ENCODE measurements at regions not wholly inside any gene's neighbourhood (a gene's known extent, or its start where the extent isn't known, plus 50 kb on each side); places are given as distances from the start of the nearest gene placed in this dataset.

- TF ChIP-seq CTCF (IDR thresholded peaks at IDR 0.05; ENCODE audit: insufficient read depth, low read depth, low read length), result no peak
These were observed 80.6 kb upstream of the NKD1 start for GRCh38 chr16:50467559-50467942.

DNA sequence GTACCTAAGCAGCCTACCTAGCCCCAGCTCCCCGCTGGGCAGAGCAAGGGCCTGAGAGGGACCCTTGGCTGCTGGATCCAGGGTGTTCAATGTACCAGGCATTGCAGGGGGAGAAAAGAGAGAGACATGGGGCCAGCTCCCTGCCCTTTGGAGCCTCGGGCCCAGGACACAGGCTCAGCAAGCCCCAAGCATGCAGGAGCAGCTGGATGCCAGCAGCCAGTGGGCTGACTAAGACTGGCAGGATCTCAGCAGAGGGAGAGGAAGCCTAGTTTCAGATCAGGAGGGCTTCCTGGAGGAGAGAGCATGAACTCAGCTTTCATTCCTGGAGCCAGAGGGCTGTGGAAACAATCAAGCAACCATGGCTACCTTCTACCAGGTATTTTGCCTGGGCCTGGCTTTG is 82.0 kb upstream of the NKD1 start:
- no peak overlapping the region for H3K4me3 ChIP-seq (ENCODE audit: low read depth, low read length)
- DNase-seq (ENCODE audit: low read depth), result no peak
- TF ChIP-seq CTCF (IDR thresholded peaks at IDR 0.05; ENCODE audit: insufficient read depth, low read depth, low read length), result no peak

More at GRCh38 chr16:50467559-50467942, 80.6 kb upstream of the NKD1 start:
- DNase-seq (ENCODE audit: low read depth), result no peak
- no peak overlapping the region for H3K4me3 ChIP-seq (ENCODE audit: low read depth, low read length)

DNA sequence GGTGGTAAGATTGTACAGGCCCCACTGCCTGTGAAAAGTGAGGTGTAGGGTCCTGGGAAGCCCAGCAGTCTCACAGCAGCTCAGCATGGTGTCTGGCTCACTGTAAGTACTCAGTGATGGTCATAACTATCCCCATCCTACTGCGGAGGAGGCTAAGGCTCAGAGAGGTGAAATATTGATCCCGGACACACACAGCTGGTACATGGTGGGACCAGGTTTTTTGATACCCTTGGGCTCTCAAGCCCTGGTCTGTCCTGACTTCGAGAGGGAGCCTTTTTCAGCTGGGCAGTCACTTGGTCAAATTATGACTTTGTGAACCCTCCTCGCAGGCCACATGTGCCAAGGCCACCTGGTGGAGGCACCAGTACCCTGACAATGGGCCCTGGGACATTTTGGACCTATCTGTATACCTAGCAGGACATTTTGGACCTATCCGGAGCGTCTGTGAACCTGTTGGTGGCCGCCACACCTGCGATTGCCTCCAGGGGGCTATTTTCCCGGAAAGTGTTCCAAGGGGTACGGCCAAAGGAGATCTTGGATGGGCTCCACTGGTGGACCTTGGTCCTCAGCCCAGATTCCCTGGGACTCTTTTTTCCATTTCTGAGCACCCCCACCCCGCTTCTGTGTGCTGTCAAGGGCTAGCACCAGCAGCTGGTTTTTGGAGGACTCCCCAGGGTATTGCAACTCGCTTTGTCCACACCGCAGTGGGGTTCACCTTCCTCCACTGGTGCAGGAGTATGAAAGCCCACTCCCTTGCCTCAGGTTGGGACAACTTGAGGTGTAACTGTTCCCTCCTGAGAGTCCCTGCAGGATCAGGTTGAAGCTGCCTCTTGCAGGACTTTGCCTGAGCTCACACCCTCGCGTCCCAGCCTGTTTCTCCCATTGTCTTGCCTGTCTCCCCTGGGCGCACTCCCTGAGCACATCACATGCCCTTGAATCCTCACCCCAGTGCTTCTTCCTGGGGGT is 83.6 kb upstream of the NKD1 start:
- no peak for DNase-seq (ENCODE audit: low read depth)
- no peak for TF ChIP-seq CTCF (IDR thresholded peaks at IDR 0.05; ENCODE audit: insufficient read depth, low read depth, low read length)
- no peak overlapping the region for H3K4me3 ChIP-seq (ENCODE audit: low read depth, low read length)

DNA sequence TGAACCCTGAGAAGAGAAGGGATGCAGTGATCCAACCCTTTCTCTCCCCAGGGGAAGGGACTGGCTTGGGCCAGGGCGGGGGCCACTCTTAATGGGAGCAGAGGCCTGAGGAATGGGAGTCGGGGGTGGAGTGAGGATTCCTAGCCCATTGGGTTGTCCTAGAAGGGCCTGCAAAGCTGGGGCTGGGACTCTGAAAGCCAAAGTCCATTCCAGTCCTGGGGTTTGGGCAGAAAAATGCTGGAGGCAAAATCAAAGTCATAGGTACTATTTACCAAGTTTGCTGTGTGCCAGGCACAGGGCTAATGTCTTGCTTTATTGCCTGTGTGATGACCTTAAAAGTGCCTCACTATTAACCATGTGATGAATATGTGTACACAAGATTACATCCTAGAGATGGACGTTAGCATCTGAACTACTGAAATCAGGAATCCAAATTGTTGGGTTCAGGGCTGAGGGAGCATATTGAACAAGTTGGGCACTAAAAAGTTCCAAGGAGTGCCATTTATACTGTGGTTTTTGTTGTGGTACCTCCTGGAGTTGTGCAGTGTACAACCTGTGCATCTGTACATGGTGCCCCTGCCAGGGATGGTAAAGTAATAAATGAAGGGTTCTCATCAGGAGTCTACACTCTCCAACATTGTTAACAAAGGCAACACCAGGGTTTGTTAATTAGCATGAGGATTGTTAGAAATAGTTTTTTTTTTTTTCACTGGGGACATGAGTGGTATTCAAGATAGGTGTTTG is 84.4 kb upstream of the NKD1 start:
- TF ChIP-seq CTCF (IDR thresholded peaks at IDR 0.05; ENCODE audit: insufficient read depth, low read depth, low read length), result no peak
- DNase-seq (ENCODE audit: low read depth), result no peak
- H3K4me3 ChIP-seq (ENCODE audit: low read depth, low read length), result no peak overlapping the region

- DNase-seq (ENCODE audit: low read depth), result no peak
- H3K4me3 ChIP-seq (ENCODE audit: low read depth, low read length), result no peak overlapping the region
- no peak for TF ChIP-seq CTCF (IDR thresholded peaks at IDR 0.05; ENCODE audit: insufficient read depth, low read depth, low read length)
These were observed 85.2 kb upstream of the NKD1 start for GRCh38 chr16:50462793-50463507.

DNA sequence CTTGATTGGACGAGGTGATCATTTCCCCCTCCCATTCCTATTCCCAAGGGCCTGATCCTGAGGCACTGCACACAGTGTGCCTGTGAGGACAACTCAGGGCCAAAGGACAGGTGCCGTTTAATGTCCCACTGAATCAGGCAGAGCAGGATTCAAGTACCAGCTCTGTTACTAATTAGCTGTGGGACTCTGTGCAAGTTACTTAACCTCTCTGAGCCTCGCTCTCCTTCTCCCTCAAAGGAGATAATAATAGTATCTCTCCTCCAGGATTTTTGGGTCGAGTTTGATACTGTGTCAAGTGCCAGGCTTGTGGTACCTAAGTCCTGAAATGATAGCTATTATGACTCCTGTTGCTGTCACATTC is 86.8 kb upstream of the NKD1 start:
- TF ChIP-seq CTCF (IDR thresholded peaks at IDR 0.05; ENCODE audit: insufficient read depth, low read depth, low read length), result no peak
- H3K4me3 ChIP-seq (ENCODE audit: low read depth, low read length), result no peak overlapping the region
- no peak for DNase-seq (ENCODE audit: low read depth)

All from fibroblast of villous mesenchyme (primary cell).